Left cardiac atrium (tissue), 4 donors: ENCODE measurements at regions not wholly inside any gene's neighbourhood (a gene's known extent, or its start where the extent isn't known, plus 50 kb on each side); places are given as distances from the start of the nearest gene placed in this dataset.

ENCODE experiments used
- ATAC-seq, 2 donors: fragments of 200-7000 bp; cut with Tn5 transposase; one replicate each; pipeline ENCODE4 v1.9.1; 2020; ENCODE audit warnings: mild to moderate bottlenecking in 2 of 2, moderate library complexity in 2 of 2
- DNase-seq: peaks from one replicate; pipeline ENCODE4 v3.0.0-alpha.2; 2020
- intact Hi-C, 2 donors: fragments of 100-400 bp; cut with DNase I; formaldehyde crosslinking; loops; one replicate each; pipeline versions ENCODE4 v1.14.1 to v1.15.1; 2022 to 2023
- donor health status: DM: no; HTN: yes; CAD: no.
- donor health status: DM: no; HTN: yes; CAD: no; lungs with severe emphysema.
- donor health status: DM: yes; HTN: yes; CAD: no.
- donor health status: Dilated cardiomyopathy.

DNA sequence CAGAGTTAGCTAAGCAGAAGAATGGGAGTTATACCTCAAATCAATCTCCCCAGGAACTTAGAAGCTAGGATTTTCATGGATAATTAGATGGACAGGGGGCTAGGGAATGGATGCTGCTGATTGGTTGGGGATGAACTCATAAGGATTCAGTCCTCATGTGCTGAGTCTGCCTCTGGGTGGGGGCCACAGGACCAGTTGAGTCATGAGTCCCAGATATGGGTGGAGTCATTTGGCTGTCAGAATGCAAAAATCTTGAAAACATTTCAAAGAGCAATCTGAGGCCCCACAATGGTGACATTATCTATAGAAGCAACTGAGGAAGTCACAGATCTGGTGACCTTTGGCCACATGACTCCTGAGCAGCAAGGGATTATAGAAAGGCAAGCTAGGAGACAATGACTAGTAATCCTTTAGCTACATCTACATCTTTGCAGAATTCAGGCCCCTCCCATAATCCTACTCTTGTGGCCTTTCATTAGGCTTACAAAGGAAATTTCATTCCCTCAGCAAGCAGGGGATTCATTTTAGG is 82.6 kb upstream of the CCL2 start:
- intact Hi-C loops, result no loop called here
- DNase-seq, result no peak
- ATAC-seq, result no peak

GRCh38 chr17:34173241-34173640 is 81.8 kb upstream of the CCL2 start:
- ATAC-seq (no peak), DNase-seq (no peak)
- intact Hi-C loops, result no loop called here

DNA sequence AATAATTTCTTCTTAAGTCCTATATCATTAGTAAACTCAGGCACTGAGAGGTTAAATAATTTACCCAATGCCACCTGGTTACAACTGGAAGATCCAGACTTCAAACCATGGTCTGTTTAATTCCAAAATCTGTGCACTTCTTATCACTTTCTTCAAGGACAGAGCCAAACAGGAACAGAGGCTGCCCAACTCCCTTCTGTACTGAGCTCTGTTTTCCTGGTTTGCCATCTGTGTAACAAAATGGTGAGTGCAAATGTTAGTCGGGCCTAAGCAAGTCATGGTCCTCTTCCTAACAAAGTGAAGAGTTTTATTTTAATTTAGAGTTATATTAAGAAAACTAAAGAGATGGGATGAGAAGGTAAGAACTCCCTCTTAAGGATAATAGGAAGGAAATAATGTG is 80.6 kb upstream of the CCL2 start:
- intact Hi-C loops, result no loop called here
- no peak for ATAC-seq
- no peak for DNase-seq

- DNase-seq (no peak), ATAC-seq (no peak)
- intact Hi-C loops, result no loop called here
Observed at GRCh38 chr17:34176440-34176839, 78.6 kb upstream of the CCL2 start.

GRCh38 chr17:34177642-34178041 is 77.4 kb upstream of the CCL2 start:
- DNase-seq (no peak), ATAC-seq (peak; percentile 57 to 71)
- intact Hi-C loops, result no loop called here

DNA sequence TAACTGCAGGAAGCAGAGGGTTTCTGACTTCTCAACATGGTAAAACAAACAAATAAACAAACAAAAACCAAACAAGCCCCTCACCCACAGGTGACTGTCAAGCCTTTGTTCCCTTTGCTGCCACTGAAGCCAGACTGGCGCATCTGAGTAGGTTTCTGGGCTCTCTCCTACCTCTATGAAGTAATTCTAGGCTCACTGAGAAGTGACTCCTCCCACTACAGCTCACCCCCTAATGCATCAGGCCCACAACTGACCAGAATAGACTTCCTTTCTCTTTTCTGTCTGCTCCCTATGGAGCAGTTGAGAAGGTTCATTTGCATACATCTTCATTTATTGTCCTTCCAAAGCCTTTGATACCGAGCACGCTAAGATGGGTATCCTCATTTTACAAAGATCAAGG is 77.0 kb upstream of the CCL2 start:
- DNase-seq, result no peak
- peak in 1 of 2 donors; percentile 66 for ATAC-seq
- intact Hi-C loops, result no loop called here

DNA sequence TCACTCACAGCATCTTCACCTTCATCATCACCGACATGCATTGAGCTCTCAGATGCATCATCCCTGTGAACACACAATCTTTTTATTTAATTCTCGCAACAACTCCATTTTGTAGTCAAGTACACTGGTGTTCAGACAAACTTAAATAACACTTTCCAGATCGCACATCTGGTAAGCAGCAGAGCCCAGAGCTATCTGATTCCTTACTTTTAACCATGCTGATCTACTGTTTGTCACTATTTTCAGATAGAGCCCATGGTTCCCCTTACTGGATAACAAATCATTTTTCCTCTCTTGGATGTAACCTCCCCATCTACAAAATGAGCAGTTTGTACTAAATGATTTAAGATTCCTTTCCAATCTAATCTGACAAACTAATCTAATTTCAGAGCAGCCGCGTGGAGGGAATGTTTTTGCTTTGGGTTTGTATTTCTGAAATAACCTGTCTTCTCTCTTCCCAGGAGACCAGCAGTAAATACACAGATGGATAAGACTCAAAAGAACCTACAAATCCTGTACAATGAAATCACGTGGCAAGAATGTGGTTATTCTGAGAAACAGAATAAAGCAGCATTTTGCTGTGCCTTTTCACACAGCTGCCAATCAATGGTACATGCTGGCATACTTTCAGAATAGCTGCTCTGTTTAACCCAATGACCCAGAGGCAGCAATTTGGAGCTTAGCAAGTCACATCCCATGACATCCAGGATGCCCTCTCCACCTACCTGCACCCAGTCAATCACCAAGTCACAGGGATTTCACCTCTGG is 72.9 kb upstream of the CCL2 start:
- intact Hi-C loops, result no loop called here
- ATAC-seq, result no peak
- no peak for DNase-seq

DNA sequence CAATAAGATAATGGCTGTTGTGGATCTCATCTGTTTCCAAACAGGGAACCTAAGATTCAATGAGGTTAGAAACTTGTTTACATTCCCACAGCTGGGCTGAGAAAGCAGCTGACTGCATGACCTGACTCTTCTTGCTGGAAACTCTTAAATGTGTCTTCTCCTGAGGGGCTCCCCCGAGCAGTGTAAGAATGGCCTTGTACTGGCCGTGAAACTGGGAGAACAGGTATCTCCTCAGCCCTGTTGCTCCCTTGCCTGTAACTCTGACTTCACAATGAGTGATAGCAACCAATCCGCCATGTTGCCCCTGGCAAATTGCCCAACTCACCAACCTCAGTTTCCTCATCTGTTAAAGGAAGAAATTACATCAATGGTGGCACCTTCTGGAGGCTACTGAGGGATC is 59.1 kb upstream of the CCL2 start:
- DNase-seq (no peak), ATAC-seq (no peak)
- intact Hi-C loops, result no loop called here

GRCh38 chr17:34198519-34198918 is 56.6 kb upstream of the CCL2 start:
- intact Hi-C loops, result no loop called here
- ATAC-seq (no peak), DNase-seq (no peak)

DNA sequence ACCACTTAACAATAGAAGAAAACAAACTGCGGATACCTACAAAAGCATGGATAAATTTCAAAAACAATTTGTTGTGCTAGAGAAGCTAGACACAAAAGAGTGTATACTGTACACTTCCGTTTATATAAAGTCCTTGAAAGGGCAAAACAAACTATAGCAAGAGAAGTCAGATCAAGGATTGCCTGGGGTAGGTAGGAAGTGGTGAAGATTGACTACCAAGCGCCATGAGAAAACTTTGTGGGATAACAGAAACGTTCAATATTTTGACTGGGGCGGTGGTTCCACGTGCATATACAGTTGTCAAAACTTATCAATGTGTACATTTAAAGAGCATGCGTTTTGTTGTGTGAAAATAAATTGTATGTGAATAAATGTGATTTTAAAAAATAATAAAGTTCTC is 55.6 kb upstream of the CCL2 start:
- DNase-seq (no peak), ATAC-seq (no peak)
- intact Hi-C loops, result no loop called here

- intact Hi-C loops, result loop anchor here (1.0 to 5.0 kb wide), 6 partner anchors 37 to 163 kb away; partner anchors contain the start of genes CCL1 (in 1 of the 2) and CCL2 (in 1 of the 2)
- peak; percentile 91 to 94 for ATAC-seq
- peak; percentile 64 for DNase-seq
Observed at GRCh38 chr17:34199932-34200534, 55.1 kb upstream of the CCL2 start.

GRCh38 chr17:34201225-34201624 is 53.9 kb upstream of the CCL2 start:
- intact Hi-C loops, result loop anchor here (2.0 to 5.0 kb wide), 4 partner anchors 36 to 162 kb away; partner anchors contain the start of genes CCL1 (in 1 of the 2) and CCL2 (in 1 of the 2)
- peak in 1 of 2 donors; percentile 5 for ATAC-seq
- DNase-seq, result no peak

DNA sequence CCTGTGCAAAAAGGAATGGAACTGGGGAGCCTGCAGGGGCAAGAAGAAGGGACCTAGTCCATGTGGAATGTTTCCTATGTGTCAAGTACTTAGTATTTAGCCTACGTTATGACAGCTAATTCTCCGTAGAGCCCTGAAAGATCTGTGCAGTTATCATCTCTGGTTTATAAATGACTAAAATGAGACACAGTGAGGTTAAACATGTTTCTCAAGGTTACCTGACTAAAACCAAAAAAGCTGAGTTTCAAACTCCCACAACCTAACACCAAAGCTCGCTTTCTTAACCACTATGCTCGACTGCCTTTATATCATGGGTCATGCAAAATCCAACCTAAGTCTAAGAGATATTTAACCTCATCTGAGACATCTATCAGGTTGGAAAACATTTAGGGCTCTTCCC is 53.3 kb upstream of the CCL2 start:
- ATAC-seq (no peak), DNase-seq (no peak)
- intact Hi-C loops, result loop anchor here (2.0 to 5.0 kb wide), 4 partner anchors 36 to 161 kb away; partner anchors contain the start of genes CCL1 (in 1 of the 2) and CCL2 (in 1 of the 2)

DNA sequence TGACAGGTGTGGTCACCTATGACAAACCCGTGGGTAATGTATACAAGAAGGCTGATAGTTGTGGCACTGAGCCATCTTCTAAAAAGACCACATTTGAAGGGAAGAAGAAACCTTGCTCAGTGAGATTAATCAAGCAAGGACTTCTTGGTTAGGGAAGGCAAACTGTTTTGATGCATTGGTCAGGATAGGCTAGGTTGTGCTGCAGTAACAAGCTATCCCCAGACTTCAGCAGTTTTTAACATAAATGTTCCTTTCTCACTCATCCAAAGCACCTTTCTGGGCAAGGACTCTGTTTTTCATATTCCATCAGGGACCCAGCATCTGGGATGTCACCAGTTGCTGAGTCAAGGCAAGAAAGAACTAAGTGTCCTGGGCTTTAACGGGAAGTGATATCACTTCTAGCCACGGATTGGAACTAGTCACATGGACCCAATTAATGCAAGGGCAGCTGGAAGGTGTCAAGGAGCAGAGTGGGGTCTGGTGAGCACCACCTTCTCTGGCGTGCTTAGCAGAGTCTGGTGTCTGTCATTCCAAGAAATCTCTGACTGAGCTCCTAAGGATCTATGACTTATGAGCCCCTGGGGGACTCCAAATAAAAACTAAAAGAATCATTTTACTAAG is 52.0 kb upstream of the CCL2 start:
- no peak for DNase-seq
- intact Hi-C loops, result loop anchor here in 1 of 2 donors (5.0 kb wide), 2 partner anchors 34 to 54 kb away; partner anchors contain the start of gene CCL2

GRCh38 chr17:34204402-34204801 is 50.7 kb upstream of the CCL2 start:
- DNase-seq, result no peak
- intact Hi-C loops, result loop anchor here in 1 of 2 donors (5.0 kb wide), 2 partner anchors 33 to 53 kb away; partner anchors contain the start of gene CCL2
- ATAC-seq, result no peak

More for the DNA sequence above, 52.0 kb upstream of the CCL2 start:
- ATAC-seq, result peak in 1 of 2 donors; percentile 72
